Ascending aorta (tissue), 2 donors: ENCODE measurements at regions not wholly inside any gene's neighbourhood (a gene's known extent, or its start where the extent isn't known, plus 50 kb on each side); places are given as distances from the start of the nearest gene placed in this dataset.

Source experiments
- DNase-seq, 2 donors: peaks; one replicate each; pipeline ENCODE4 v3.0.0-alpha.2; 2019; ENCODE audit warnings: low spot score in 2 of 2
- H3K27ac ChIP-seq, 2 donors: fragments of 200-600 bp; sonication (generic); one replicate each; pipeline ENCODE4 v1.5.1; 2016 to 2017; ENCODE audit warnings: mild to moderate bottlenecking in 1 of 2
- H3K27me3 ChIP-seq: fragments of 200-600 bp; sonication (generic); one replicate; pipeline ENCODE4 v1.5.1; 2017
- H3K36me3 ChIP-seq, 2 donors: fragments of 200-600 bp; sonication (generic); one replicate each; pipeline ENCODE4 v1.5.1; 2016
- H3K4me1 ChIP-seq, 2 donors: fragments of 200-600 bp; sonication (generic); one replicate each; pipeline ENCODE4 v1.5.1; 2016 to 2017; ENCODE audit warnings: mild to moderate bottlenecking in 1 of 2
- H3K4me3 ChIP-seq, 2 donors: fragments of 200-600 bp; sonication (generic); one replicate each; pipeline ENCODE4 v1.5.1; 2016 to 2017; ENCODE audit warnings: mild to moderate bottlenecking in 1 of 2
- H3K9me3 ChIP-seq, 2 donors: fragments of 200-600 bp; sonication (generic); one replicate each; pipeline ENCODE4 v1.5.1; 2016
- intact Hi-C: fragments of 100-400 bp; cut with DNase I; formaldehyde crosslinking; loops from one replicate; pipeline ENCODE4 v1.15.1; 2023
- TF ChIP-seq, protein P1 (sequence below), 3 experiments: fragments of 200-600 bp in 2 of 3; fragments of 450-650 bp in 1 of 3; sonication (generic) in 2 of 3; IDR thresholded peaks; one replicate each; pipeline ENCODE4 v1.5.1; 2016 to 2019; ENCODE audit warnings: antibody characterized with exemption in 3 of 3, mild to moderate bottlenecking in 1 of 3, moderate library complexity in 1 of 3

DNA sequence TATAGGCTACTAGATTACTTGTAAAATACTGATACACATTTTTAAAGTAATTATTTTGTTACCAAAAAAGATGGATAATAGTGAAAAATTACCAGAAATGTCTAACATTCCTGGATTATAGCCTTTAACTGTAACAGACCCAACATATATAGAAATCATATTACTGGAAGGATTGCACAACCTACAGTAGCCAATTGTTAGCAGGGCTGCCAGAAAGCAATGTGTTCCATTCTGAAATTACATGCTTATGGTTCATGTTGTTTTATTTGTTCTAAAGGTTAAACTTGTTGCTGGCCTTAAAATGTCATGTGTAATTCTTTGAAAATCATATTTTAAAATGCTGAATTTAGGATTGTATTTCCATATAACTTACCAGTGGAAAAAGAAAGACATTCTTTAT lies 793.6 kb upstream of the ACVR2A start:
- H3K36me3 ChIP-seq, result no peaks in the 10 kb centered on the region
- no peak overlapping the region for H3K27ac ChIP-seq
- TF ChIP-seq, protein P1, sequence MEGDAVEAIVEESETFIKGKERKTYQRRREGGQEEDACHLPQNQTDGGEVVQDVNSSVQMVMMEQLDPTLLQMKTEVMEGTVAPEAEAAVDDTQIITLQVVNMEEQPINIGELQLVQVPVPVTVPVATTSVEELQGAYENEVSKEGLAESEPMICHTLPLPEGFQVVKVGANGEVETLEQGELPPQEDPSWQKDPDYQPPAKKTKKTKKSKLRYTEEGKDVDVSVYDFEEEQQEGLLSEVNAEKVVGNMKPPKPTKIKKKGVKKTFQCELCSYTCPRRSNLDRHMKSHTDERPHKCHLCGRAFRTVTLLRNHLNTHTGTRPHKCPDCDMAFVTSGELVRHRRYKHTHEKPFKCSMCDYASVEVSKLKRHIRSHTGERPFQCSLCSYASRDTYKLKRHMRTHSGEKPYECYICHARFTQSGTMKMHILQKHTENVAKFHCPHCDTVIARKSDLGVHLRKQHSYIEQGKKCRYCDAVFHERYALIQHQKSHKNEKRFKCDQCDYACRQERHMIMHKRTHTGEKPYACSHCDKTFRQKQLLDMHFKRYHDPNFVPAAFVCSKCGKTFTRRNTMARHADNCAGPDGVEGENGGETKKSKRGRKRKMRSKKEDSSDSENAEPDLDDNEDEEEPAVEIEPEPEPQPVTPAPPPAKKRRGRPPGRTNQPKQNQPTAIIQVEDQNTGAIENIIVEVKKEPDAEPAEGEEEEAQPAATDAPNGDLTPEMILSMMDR (IDR thresholded peaks at IDR 0.05), result no peak
- no peaks in the 10 kb centered on the region for H3K4me1 ChIP-seq
- intact Hi-C loops, result no loop called here
- no peak for DNase-seq
- H3K4me3 ChIP-seq, result no peak overlapping the region
- no peaks in the 10 kb centered on the region for H3K9me3 ChIP-seq
- H3K27me3 ChIP-seq, result no peaks in the 10 kb centered on the region

GRCh38 chr2:147049957-147050356 lies 794.9 kb upstream of the ACVR2A start:
- H3K27me3 ChIP-seq, result no peaks in the 10 kb centered on the region
- no peaks in the 10 kb centered on the region for H3K9me3 ChIP-seq
- intact Hi-C loops, result no loop called here
- TF ChIP-seq, protein P1 (IDR thresholded peaks at IDR 0.05), result no peak
- H3K36me3 ChIP-seq, result no peaks in the 10 kb centered on the region
- no peak for DNase-seq
- H3K4me1 ChIP-seq, result no peaks in the 10 kb centered on the region
- no peak overlapping the region for H3K4me3 ChIP-seq
- no peak overlapping the region for H3K27ac ChIP-seq

GRCh38 chr2:147046473-147046872 lies 798.4 kb upstream of the ACVR2A start:
- no peaks in the 10 kb centered on the region for H3K4me1 ChIP-seq
- intact Hi-C loops, result no loop called here
- H3K27ac ChIP-seq, result no peak overlapping the region
- no peak for DNase-seq
- no peak overlapping the region for H3K4me3 ChIP-seq
- H3K36me3 ChIP-seq, result no peaks in the 10 kb centered on the region
- TF ChIP-seq, protein P1 (IDR thresholded peaks at IDR 0.05), result no peak
- H3K9me3 ChIP-seq, result no peaks in the 10 kb centered on the region
- no peaks in the 10 kb centered on the region for H3K27me3 ChIP-seq

DNA sequence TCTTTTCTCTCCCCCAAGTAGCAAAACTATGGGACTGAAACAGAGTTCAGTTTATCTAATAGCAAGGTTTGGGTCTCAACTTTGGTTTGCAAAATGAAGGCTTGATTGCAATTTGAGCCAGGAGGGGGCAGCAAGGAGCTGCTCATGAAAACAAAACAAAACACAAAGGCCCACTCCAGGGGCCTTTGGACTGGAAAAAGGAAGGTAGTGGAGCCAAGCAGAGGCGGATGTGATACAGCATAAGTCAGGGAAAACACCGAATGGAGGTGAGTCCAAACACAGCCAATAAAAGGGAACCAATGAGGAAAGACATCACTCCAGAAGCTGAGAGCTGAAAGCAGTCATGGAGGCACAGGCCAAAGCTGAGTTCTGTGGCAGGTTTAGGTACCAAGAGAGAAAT lies 799.7 kb upstream of the ACVR2A start:
- H3K27me3 ChIP-seq, result no peaks in the 10 kb centered on the region
- H3K9me3 ChIP-seq, result no peaks in the 10 kb centered on the region
- no peak overlapping the region for H3K4me3 ChIP-seq
- no peak overlapping the region for H3K27ac ChIP-seq
- H3K36me3 ChIP-seq, result no peaks in the 10 kb centered on the region
- TF ChIP-seq, protein P1 (IDR thresholded peaks at IDR 0.05), result peak in 1 of 3 experiments; percentile 22
- intact Hi-C loops, result no loop called here
- no peak for DNase-seq
- H3K4me1 ChIP-seq, result no peaks in the 10 kb centered on the region

GRCh38 chr2:147041121-147041494 lies 803.7 kb upstream of the ACVR2A start:
- TF ChIP-seq, protein P1 (IDR thresholded peaks at IDR 0.05), result no peak
- Histone ChIP-seq H3K36me3 (no peaks in the 10 kb centered on the region), H3K27ac (no peak overlapping the region), H3K4me1 (no peaks in the 10 kb centered on the region), H3K9me3 (no peaks in the 10 kb centered on the region), H3K4me3 (no peak overlapping the region), H3K27me3 (no peaks in the 10 kb centered on the region)
- DNase-seq, result no peak
- intact Hi-C loops, result no loop called here
